Fibroblast of the conjunctiva (primary cell): ENCODE measurements at regions not wholly inside any gene's neighbourhood (a gene's known extent, or its start where the extent isn't known, plus 50 kb on each side); places are given as distances from the start of the nearest gene placed in this dataset.
"Not testable (repeated sequence)": the region's sequence is repeated elsewhere in the genome, so short reads cannot be mapped to it uniquely, and the experiment has no call there.

Experiments used
- DNase-seq: peaks from one replicate; pipeline ENCODE4 v3.0.0-alpha.2; 2010; ENCODE audit warnings: low read depth

- DNase-seq = no peak
Observed at GRCh38 chr15:23924686-23925085, 237.6 kb upstream of the NDN start.

GRCh38 chr15:23954931-23955330 is 267.8 kb upstream of the NDN start:
- DNase-seq = no peak

GRCh38 chr15:23983500-23984259 is 296.6 kb upstream of the NDN start:
- no peak for DNase-seq

GRCh38 chr15:23994273-23994672 is 307.2 kb upstream of the NDN start:
- no peak for DNase-seq

GRCh38 chr15:23998056-23998455 is 311.0 kb upstream of the NDN start:
- no peak for DNase-seq

- DNase-seq = no peak
Observed at GRCh38 chr15:24008476-24008875, 321.4 kb upstream of the NDN start.

- no peak for DNase-seq
Observed at GRCh38 chr15:24017470-24017869, 330.4 kb upstream of the NDN start.

- no peak for DNase-seq
Observed at GRCh38 chr15:24039683-24040082, 352.6 kb upstream of the NDN start.

GRCh38 chr15:24054547-24055245 is 367.6 kb upstream of the NDN start:
- DNase-seq = no peak

- DNase-seq = no peak
Observed at GRCh38 chr15:24067733-24068501, 380.8 kb upstream of the NDN start.

- DNase-seq = no peak
Observed at GRCh38 chr15:24075420-24076089, 388.4 kb upstream of the NDN start.

GRCh38 chr15:24076090-24076784 is 389.1 kb upstream of the NDN start:
- no peak for DNase-seq

GRCh38 chr15:24078310-24079029 is 391.4 kb upstream of the NDN start:
- DNase-seq = no peak

GRCh38 chr15:24088941-24089340 is 401.8 kb upstream of the NDN start:
- DNase-seq = not testable (repeated sequence)

GRCh38 chr15:24101503-24101902 is 414.4 kb upstream of the NDN start:
- not testable (repeated sequence) for DNase-seq

GRCh38 chr15:24107524-24107923 is 420.4 kb upstream of the NDN start:
- DNase-seq = not testable (repeated sequence)

GRCh38 chr15:24107948-24108347 is 420.8 kb upstream of the NDN start:
- not testable (repeated sequence) for DNase-seq

GRCh38 chr15:24108349-24108748 is 421.2 kb upstream of the NDN start:
- DNase-seq = not testable (repeated sequence)

- DNase-seq = not testable (repeated sequence)
Observed at GRCh38 chr15:24139622-24140021, 452.5 kb upstream of the NDN start.

- not testable (repeated sequence) for DNase-seq
Observed at GRCh38 chr15:24145070-24145469, 458.0 kb upstream of the NDN start.

- no peak for DNase-seq
Observed at GRCh38 chr15:24146251-24146650, 459.1 kb upstream of the NDN start.
